K562 (cell line): ENCODE measurements at regions not wholly inside any gene's neighbourhood (a gene's known extent, or its start where the extent isn't known, plus 50 kb on each side); places are given as distances from the start of the nearest gene placed in this dataset.

Experiments
- AFF4 ChIP-seq: sonication (generic); formaldehyde crosslinking; IDR thresholded peaks from 2 replicates; pipeline ENCODE4 v1.8.0; 2023; ENCODE audit warnings: mild to moderate bottlenecking, missing genetic modification reagents
- HEY1 ChIP-seq: fragments of 250-450 bp; sonication (Bioruptor Pico); IDR thresholded peaks from 2 replicates; pipeline ENCODE4 v1.5.0; 2020; ENCODE audit warnings: mild to moderate bottlenecking, moderate library complexity, borderline replicate concordance
- HOXB6 ChIP-seq: fragments of 250-450 bp; sonication (Bioruptor Pico); IDR thresholded peaks from 2 replicates; pipeline ENCODE4 v1.5.1; 2022; ENCODE audit warnings: mild to moderate bottlenecking, borderline replicate concordance
- MXI1 ChIP-seq: IDR thresholded peaks from 2 replicates; pipeline ENCODE4 v1.6.1; 2011; ENCODE audit warnings: low read depth, mild to moderate bottlenecking, improper control_type of control experiment, low read length
- TSHZ1 ChIP-seq: fragments of 250-450 bp; sonication (Bioruptor Pico); IDR thresholded peaks from 2 replicates; pipeline ENCODE4 v1.4.0; 2020; ENCODE audit warnings: mild to moderate bottlenecking, moderate library complexity
- ZBTB1 ChIP-seq: sonication (generic); formaldehyde crosslinking; IDR thresholded peaks from 2 replicates; pipeline ENCODE4 v1.8.1; 2023; ENCODE audit warnings: missing genetic modification reagents, low read depth, mild to moderate bottlenecking, borderline replicate concordance

- TF ChIP-seq TSHZ1 (CRISPR knock-in tag) = no peak
- TF ChIP-seq HEY1 (CRISPR knock-in tag) = no peak
- no peak for TF ChIP-seq ZBTB1 (CRISPR knock-in tag)
- no peak for TF ChIP-seq AFF4 (CRISPR knock-in tag)
- TF ChIP-seq HOXB6 (CRISPR knock-in tag) = no peak
- TF ChIP-seq MXI1 = no peak
Measured at GRCh38 chr18:40849886-40850285, 1105.1 kb upstream of the PIK3C3 start (continued).
